GM18508 (cell line): ENCODE measurements at regions not wholly inside any gene's neighbourhood (a gene's known extent, or its start where the extent isn't known, plus 50 kb on each side); places are given as distances from the start of the nearest gene placed in this dataset.
"Not testable (repeated sequence)": the region's sequence is repeated elsewhere in the genome, so short reads cannot be mapped to it uniquely, and the experiment has no call there.

Experiments used
- ATAC-seq: cut with Tn5 transposase; IDR thresholded peaks from one replicate; pipeline ENCODE4 v1.9.1; 2021; ENCODE audit warnings: moderate number of reproducible peaks; ENCODE audit not compliant: insufficient read depth, unreplicated experiment

DNA sequence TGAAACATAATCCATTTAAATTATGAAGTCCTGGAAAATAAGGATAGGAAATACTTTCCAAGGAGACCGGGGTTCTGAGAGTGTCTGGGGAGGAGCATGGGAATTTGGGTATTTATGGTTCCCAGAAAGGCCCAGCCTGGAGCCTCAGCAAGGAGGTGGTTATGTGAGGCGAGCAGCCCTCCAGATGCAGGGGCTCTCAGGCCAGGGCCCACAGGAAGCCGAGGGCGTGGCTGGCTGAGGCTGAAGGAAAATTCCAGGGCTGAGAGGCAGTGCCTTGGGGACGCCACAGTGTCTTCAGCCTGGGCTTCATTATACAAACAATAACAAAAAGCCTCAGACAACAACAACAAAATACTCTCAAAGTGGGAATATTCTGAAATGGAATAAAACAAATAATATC is 86.9 kb upstream of the SERPINE2 start:
- no peak for ATAC-seq

DNA sequence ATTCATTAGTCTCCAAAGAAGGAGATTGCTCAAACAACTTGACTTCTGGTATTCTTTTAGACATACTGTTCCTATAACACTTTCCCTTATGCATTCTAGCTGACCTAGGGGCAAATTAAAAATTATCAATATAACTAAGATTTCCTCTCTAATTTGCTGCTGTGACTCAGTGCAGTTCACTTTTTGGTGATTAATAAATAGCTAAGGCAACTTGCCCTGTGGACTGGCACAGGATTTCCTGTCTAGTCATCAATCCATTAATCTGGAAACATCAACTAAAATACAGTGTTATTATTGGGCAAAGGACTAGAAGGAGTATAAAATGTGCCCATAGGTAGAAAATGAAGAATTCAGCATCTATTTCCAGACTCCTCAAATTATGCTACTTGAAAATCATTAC is 83.5 kb upstream of the SERPINE2 start:
- no peak for ATAC-seq

DNA sequence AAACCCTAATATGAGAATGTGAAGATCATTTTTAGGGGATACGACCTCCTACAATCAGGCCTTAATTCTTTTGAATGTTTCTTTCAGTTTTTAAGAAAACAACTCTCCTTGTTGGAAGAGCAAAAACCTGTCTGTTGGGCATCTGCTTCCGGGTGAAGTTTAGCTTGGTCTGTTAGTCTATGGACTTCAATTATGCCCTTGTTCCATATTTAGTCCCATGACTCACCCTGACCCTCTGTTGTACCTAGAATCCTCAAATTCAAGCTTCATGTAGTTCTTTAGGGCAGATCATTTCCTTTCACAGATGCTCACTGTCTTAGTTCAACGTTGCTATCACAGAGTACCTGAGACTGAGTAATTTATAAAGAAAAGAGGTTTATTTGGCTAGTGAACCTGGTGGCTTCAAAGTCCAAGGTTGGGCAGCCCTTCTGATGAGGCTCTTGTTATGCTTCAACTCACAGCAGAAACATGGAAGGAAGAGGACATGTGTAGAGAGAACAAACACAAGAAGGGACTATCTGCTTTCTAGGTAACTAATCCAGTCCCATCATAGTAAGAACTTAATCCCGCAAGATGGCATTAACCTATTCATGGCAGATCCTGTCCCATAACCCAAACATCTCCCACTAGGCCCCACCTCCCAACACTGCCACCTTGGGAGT is 82.5 kb upstream of the SERPINE2 start:
- no peak for ATAC-seq

- no peak for ATAC-seq
These were observed 81.9 kb upstream of the SERPINE2 start for GRCh38 chr2:224120986-224121385.

DNA sequence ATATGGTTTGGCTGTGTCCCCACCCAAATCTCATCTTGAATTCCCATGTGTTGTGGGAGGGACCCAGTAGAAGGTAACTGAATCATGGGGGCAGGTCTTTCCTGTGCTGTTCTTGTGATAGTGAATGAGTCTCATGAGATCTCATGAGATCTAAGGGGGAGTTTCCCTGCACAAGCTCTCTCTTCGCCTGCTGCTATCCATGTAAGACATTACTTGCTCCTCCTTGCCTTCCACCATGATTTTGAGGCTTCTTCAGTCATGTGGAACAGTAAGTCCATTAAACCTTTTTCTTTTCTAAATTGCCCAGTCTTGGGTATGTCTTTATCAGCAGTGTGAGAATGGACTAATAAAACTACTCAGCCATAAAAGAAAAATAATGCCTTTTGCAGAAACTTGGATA is 80.8 kb upstream of the SERPINE2 start:
- not testable (repeated sequence) for ATAC-seq

GRCh38 chr2:224114428-224114827 is 75.3 kb upstream of the SERPINE2 start:
- no peak for ATAC-seq

GRCh38 chr2:224113930-224114329 is 74.8 kb upstream of the SERPINE2 start:
- ATAC-seq: not testable (repeated sequence)

DNA sequence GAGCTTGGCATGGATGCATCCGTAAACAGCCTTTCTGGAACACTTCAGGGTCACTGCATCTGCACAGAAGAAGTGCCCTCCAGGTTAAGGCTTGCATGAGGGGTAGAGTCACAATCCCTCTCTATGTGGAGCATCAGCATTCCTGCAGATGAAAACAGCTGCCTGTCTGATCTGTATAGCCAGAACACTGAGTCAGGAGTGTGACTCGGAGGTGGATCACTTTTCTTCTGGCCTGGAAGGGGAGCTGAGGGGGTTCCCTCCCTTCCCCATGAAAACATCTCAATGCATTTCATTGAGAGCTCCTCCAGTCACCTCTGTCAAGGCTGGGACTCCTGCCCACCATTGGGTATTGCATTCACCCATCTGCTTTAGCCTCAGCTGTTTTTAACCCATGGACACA is 72.5 kb upstream of the SERPINE2 start:
- ATAC-seq: no peak

GRCh38 chr2:224110811-224111210 is 71.7 kb upstream of the SERPINE2 start:
- ATAC-seq: no peak

GRCh38 chr2:224109751-224110150 is 70.7 kb upstream of the SERPINE2 start:
- ATAC-seq: no peak

GRCh38 chr2:224106794-224107193 is 67.7 kb upstream of the SERPINE2 start:
- ATAC-seq: no peak

DNA sequence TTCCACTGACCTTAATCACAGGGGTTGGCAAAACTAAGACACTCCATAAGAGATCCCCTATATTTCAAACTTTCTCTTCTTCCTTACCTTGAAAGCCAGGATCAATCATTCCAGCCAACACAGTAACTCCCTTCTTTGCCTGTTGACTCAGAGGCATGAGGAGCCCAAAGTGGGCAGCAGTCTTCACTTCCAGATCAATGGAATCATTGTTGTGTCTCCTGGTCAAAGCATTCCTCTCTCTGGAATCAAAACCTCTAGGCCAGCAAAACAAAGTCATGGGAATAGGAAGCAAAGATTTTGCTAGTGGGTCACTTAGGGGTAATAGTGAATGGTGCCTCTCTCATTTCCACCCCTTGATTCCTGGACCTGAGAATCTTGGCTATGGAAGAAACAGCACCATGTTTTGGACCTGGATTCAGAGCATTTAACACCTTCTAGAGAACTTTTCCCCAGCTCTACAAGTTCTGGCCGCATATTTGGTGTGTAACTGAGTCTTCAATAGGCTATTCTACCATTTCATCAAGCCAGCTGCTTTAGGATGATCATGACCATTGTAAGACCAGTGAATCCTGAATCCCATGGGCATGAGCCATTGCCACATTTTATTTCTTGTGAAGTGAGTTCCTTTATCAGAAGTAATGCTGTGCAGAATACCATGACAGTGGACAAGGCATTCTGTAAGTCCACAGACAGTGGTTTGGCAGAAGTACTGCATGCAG is 65.7 kb upstream of the SERPINE2 start:
- ATAC-seq: no peak

DNA sequence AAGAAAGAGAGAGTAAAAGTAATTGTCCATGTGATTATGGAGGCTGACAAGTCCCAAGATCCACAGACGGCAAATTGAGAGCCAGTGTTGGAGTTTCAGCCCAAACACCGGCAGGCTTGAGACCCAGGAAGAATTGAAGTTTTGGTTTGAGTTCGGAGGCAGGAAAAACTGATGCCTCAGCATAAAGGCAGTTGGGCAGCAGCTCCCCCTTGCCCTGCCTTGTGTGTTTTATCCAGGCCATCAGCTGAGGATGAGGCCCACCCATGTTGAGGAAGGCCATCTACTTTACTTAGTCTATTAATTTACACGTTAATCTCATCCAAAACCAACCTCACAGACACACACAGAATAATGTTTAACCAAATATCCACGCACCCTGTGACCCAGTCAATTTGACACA is 64.6 kb upstream of the SERPINE2 start:
- ATAC-seq: no peak

DNA sequence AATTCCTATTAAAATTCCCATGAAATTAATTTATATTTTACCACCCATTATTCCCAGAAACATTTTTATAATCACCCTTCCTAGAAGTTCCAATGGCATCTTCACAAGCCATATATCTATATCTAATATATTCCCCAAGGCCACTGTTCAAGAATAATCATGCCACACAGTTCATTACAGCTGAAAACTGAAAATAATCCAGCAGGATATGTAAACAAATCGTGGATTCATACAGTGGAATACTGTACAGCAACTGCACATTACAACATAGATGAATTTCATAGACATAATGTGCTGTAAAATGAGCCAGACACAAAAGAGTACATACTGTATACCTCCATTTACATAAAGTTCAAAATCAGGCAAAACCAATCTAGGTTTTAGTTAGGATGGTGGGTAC is 63.9 kb upstream of the SERPINE2 start:
- ATAC-seq: no peak

GRCh38 chr2:224101820-224102630 is 62.9 kb upstream of the SERPINE2 start:
- no peak for ATAC-seq

DNA sequence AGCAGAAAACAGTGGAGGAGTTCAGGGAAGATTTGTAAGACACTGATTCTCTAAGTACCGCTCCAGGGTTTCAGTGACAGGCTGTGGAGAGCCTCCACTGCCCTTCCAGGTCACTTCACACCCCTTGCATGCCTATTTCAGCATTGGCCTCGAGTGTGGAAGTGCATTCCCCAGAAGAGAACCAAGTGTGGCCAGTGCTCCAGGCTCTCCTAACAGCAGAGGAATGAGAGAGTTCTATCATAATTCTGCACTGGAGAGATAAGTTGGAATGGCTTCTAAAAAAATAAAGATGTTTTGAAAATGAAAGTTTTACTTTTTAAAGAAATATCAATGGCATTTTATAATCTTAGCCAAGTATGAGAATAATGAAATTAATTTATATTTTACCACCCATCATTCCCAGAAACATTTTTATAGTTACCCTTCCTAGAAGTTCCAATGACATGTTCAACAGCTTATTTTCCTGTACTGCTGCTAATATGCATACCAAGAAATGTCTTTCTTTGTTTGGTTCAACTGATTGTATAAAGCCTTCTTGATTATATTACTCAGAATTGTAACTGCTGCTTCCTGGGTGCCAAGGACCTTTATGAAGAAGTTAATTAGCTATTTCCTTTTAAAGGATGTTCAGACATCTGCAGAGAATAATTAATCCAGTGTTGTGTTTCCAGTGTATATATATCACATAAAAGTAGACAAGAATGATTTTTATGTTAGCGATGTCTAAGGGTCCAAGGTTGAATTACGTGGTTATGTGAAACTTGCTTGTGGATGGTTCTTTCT is 61.0 kb upstream of the SERPINE2 start:
- ATAC-seq: no peak

DNA sequence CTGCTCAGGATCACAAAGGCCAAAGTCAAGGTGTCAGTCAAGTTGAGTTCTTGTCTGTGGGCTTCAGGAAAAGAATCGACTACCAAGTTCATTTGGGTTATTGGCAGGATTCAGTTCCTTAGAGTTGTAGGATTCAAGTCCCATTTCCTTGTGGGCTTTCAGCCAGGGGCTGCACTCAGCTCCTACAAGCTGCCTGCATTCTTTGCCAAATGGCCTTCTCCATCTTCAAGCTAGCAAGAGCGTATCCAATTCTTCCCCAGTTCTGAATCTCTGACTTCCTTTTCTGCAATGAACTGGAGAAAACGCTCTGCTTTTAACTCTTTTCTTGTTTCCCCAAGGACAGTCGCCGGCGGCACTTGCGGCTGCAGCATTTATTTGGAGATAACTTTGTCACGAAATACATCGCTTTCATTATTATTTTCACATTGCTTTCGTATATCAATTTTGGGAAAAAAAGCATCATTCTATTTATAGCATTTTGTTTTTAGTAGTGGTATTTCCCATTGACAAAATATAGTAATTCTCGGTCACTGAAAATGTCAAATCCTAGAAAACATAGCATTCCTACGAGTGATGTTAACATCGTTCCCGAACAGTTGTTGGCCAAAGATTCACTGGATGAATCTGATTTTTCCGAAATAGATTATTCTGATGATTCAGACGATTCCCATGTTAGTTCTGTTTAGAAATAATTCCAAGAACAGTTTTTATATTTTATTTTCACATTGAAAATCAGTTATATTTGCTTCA is 59.6 kb upstream of the SERPINE2 start:
- no peak for ATAC-seq

GRCh38 chr2:224094413-224094812 is 55.3 kb upstream of the SERPINE2 start:
- ATAC-seq: no peak

GRCh38 chr2:224091671-224092070 is 52.6 kb upstream of the SERPINE2 start:
- not testable (repeated sequence) for ATAC-seq

DNA sequence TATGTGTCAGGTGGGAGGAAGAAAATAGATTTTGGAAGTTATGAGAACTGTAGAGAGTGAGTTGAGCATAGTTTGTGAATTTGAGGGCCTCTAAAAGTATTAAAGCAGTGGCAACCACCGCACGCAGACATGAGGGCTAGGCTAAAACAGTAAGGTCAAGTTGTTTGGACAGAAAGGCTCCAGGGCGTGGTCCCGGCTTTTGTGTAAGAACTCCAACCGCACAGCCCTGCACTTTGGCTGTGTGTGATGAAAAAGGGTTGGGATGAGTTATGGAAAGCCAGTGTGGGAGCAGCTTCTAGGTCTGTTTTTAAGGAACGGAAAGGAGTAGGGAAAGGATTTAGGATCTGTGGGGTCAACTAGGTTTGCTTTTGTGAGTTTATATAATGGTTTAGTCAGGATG is 50.5 kb upstream of the SERPINE2 start:
- ATAC-seq: not testable (repeated sequence)
